ENCODE measurements at regions not wholly inside any gene's neighbourhood (a gene's known extent, or its start where the extent isn't known, plus 50 kb on each side); places are given as distances from the start of the nearest gene placed in this dataset.

GRCh38 chr1:37258068-37258467 lies 216.3 kb upstream of the ZC3H12A start:
- Histone ChIP-seq H3K27ac (no peak overlapping the region), H3K9me2 (ENCODE audit: insufficient read depth) (no peaks in the 10 kb centered on the region), H3K36me3 (ENCODE audit: low read depth) (no peaks in the 10 kb centered on the region), H3K4me1 (ENCODE audit: insufficient read depth) (no peaks in the 10 kb centered on the region), H3K9me3 (ENCODE audit: low read depth) (no peaks in the 10 kb centered on the region), H3K9ac (no peak overlapping the region), H3F3A (ENCODE audit: insufficient read depth) (no peaks in the 10 kb centered on the region), H3K4me2 (ENCODE audit: unreplicated experiment) (no peak overlapping the region), H2AFZ (no peak overlapping the region), H3K79me2 (ENCODE audit: insufficient read depth) (no peaks in the 10 kb centered on the region), H3K27me3 (replicated peaks; ENCODE audit: insufficient read depth) (no peaks in the 10 kb centered on the region), H4K20me1 (ENCODE audit: insufficient read depth) (no peaks in the 10 kb centered on the region), H3K4me3 (no peak overlapping the region)
- in situ Hi-C loops (cut with MboI): no loop called here
- DNase-seq: no peak
- TF ChIP-seq EZH2 (IDR thresholded peaks at IDR 0.05; ENCODE audit: insufficient read depth, poor library complexity, severe bottlenecking) (no peak), EZH2phosphoT487 (IDR thresholded peaks at IDR 0.05; ENCODE audit: insufficient read depth, low read depth) (no peak)
- 7 to 11% methylated on average over 6 of the region's 6 CpGs for WGBS, 2 experiments (ENCODE audit: low coverage in 1 of 2, low lambda C conversion rate in 2 of 2, missing lambda C conversion rate in 2 of 2)

DNA sequence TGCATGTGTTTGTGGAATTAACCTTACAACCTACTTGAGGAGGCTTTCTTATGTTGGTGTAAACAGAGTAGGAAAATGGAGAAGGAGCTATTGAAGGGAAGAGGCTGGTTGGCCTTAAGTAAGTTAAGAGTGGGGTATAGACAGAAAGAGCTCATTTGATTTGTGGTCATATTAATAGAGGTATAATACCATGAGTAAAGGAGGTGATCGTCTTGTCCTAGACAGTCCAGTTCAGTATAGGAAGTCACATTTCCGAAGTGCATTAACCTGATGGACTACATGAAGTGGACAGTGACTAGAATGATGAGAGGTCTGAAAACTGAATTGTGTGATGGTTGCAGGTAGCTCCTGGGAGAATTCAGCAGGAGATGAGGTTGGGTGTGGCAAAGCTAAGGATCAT lies 215.4 kb upstream of the ZC3H12A start:
- Histone ChIP-seq H3K4me3 (no peak overlapping the region), H3K4me2 (ENCODE audit: unreplicated experiment) (no peak overlapping the region), H2AFZ (no peak overlapping the region), H4K20me1 (ENCODE audit: insufficient read depth) (no peaks in the 10 kb centered on the region), H3F3A (ENCODE audit: insufficient read depth) (no peaks in the 10 kb centered on the region), H3K27me3 (replicated peaks; ENCODE audit: insufficient read depth) (no peaks in the 10 kb centered on the region), H3K36me3 (ENCODE audit: low read depth) (no peaks in the 10 kb centered on the region), H3K9ac (no peak overlapping the region), H3K9me2 (ENCODE audit: insufficient read depth) (no peaks in the 10 kb centered on the region), H3K9me3 (ENCODE audit: low read depth) (no peaks in the 10 kb centered on the region), H3K4me1 (ENCODE audit: insufficient read depth) (no peaks in the 10 kb centered on the region), H3K79me2 (ENCODE audit: insufficient read depth) (no peaks in the 10 kb centered on the region), H3K27ac (no peak overlapping the region)
- no peak for DNase-seq
- TF ChIP-seq EZH2 (IDR thresholded peaks at IDR 0.05; ENCODE audit: insufficient read depth, poor library complexity, severe bottlenecking): no peak
- in situ Hi-C loops (cut with MboI): no loop called here
- WGBS, 2 experiments (ENCODE audit: low coverage in 1 of 2, low lambda C conversion rate in 2 of 2, missing lambda C conversion rate in 2 of 2): 15 to 30% methylated on average over 2 of the region's 2 CpGs

- H3K36me3 ChIP-seq (ENCODE audit: low read depth): no peaks in the 10 kb centered on the region
- H3K4me1 ChIP-seq (ENCODE audit: insufficient read depth): no peaks in the 10 kb centered on the region
- no peak overlapping the region for H3K9ac ChIP-seq
- no peak overlapping the region for H2AFZ ChIP-seq
- H3K4me2 ChIP-seq (ENCODE audit: unreplicated experiment): no peak overlapping the region
- H3K9me3 ChIP-seq (ENCODE audit: low read depth): no peaks in the 10 kb centered on the region
- H3K4me3 ChIP-seq: no peak overlapping the region
- H3K79me2 ChIP-seq (ENCODE audit: insufficient read depth): no peaks in the 10 kb centered on the region
- no peak for DNase-seq
- H3F3A ChIP-seq (ENCODE audit: insufficient read depth): no peaks in the 10 kb centered on the region
- no peak overlapping the region for H3K27ac ChIP-seq
- WGBS, 2 experiments (ENCODE audit: low coverage in 1 of 2, low lambda C conversion rate in 2 of 2, missing lambda C conversion rate in 2 of 2): 12 to 28% methylated on average over 2 of the region's 2 CpGs
- H4K20me1 ChIP-seq (ENCODE audit: insufficient read depth): no peaks in the 10 kb centered on the region
- no peaks in the 10 kb centered on the region for H3K9me2 ChIP-seq (ENCODE audit: insufficient read depth)
- in situ Hi-C loops (cut with MboI): no loop called here
- H3K27me3 ChIP-seq (replicated peaks; ENCODE audit: insufficient read depth): no peaks in the 10 kb centered on the region
- TF ChIP-seq EZH2phosphoT487 (IDR thresholded peaks at IDR 0.05; ENCODE audit: insufficient read depth, low read depth) (no peak), EZH2 (IDR thresholded peaks at IDR 0.05; ENCODE audit: insufficient read depth, poor library complexity, severe bottlenecking) (no peak)
Measured at GRCh38 chr1:37261129-37261528, 213.3 kb upstream of the ZC3H12A start.

DNA sequence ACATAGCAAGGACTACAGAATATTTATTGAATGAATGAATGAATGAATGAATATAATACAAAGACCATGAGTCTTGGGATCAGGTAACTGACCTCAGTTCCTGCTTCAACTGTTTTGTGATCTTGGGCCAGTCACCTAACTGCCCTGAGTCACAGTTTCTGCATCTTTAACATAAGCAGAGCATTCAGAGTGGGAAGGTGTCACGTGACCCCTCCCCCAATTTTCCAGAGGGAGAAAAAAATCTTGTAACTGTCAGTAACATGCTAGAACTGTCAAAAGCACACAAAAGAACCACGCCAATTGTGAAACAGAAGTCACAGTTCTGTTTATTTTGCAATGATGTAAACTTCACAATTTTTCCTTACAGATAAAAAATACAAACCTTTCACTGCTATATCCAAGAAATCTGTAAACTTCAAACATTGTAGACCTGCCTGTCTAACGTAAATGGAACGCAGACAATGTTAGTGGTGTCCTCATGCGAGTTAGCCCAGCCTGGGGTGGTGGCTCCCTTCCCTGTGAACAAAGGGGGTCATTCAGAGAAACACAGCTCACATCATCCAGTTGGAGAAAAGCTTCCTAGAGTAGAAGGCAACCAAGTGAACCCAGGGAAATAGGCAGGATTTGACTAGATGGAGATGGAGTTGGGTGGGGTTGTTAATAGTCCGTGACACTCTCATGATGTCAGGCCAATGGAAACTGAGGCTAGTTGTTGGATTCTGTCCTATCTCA lies 211.8 kb upstream of the ZC3H12A start:
- no peaks in the 10 kb centered on the region for H3K9me3 ChIP-seq (ENCODE audit: low read depth)
- H3K36me3 ChIP-seq (ENCODE audit: low read depth): no peaks in the 10 kb centered on the region
- WGBS, 2 experiments (ENCODE audit: low coverage in 1 of 2, low lambda C conversion rate in 2 of 2, missing lambda C conversion rate in 2 of 2): 8 to 13% methylated on average over 6 of the region's 6 CpGs
- no peaks in the 10 kb centered on the region for H3K27me3 ChIP-seq (replicated peaks; ENCODE audit: insufficient read depth)
- H3K4me2 ChIP-seq (ENCODE audit: unreplicated experiment): no peak overlapping the region
- no peak overlapping the region for H3K27ac ChIP-seq
- H3K4me1 ChIP-seq (ENCODE audit: insufficient read depth): no peaks in the 10 kb centered on the region
- H3F3A ChIP-seq (ENCODE audit: insufficient read depth): no peaks in the 10 kb centered on the region
- TF ChIP-seq EZH2phosphoT487 (IDR thresholded peaks at IDR 0.05; ENCODE audit: insufficient read depth, low read depth) (no peak), EZH2 (IDR thresholded peaks at IDR 0.05; ENCODE audit: insufficient read depth, poor library complexity, severe bottlenecking) (no peak)
- H2AFZ ChIP-seq: no peak overlapping the region
- no peaks in the 10 kb centered on the region for H3K79me2 ChIP-seq (ENCODE audit: insufficient read depth)
- no peaks in the 10 kb centered on the region for H4K20me1 ChIP-seq (ENCODE audit: insufficient read depth)
- H3K9me2 ChIP-seq (ENCODE audit: insufficient read depth): no peaks in the 10 kb centered on the region
- DNase-seq: no peak
- H3K9ac ChIP-seq: no peak overlapping the region
- H3K4me3 ChIP-seq: no peak overlapping the region
- in situ Hi-C loops (cut with MboI): no loop called here

GRCh38 chr1:37265156-37265555 lies 209.2 kb upstream of the ZC3H12A start:
- in situ Hi-C loops (cut with MboI): no loop called here
- H3K4me1 ChIP-seq (ENCODE audit: insufficient read depth): no peaks in the 10 kb centered on the region
- H3K9me2 ChIP-seq (ENCODE audit: insufficient read depth): no peaks in the 10 kb centered on the region
- no peak for DNase-seq
- no peaks in the 10 kb centered on the region for H4K20me1 ChIP-seq (ENCODE audit: insufficient read depth)
- TF ChIP-seq EZH2 (IDR thresholded peaks at IDR 0.05; ENCODE audit: insufficient read depth, poor library complexity, severe bottlenecking) (no peak), EZH2phosphoT487 (IDR thresholded peaks at IDR 0.05; ENCODE audit: insufficient read depth, low read depth) (no peak)
- no peak overlapping the region for H3K9ac ChIP-seq
- no peaks in the 10 kb centered on the region for H3K27me3 ChIP-seq (replicated peaks; ENCODE audit: insufficient read depth)
- no peaks in the 10 kb centered on the region for H3F3A ChIP-seq (ENCODE audit: insufficient read depth)
- no peak overlapping the region for H3K27ac ChIP-seq
- no peaks in the 10 kb centered on the region for H3K79me2 ChIP-seq (ENCODE audit: insufficient read depth)
- 6 to 20% methylated on average over 3 of the region's 3 CpGs for WGBS, 2 experiments (ENCODE audit: low coverage in 1 of 2, low lambda C conversion rate in 2 of 2, missing lambda C conversion rate in 2 of 2)
- no peaks in the 10 kb centered on the region for H3K9me3 ChIP-seq (ENCODE audit: low read depth)
- no peak overlapping the region for H2AFZ ChIP-seq
- no peak overlapping the region for H3K4me2 ChIP-seq (ENCODE audit: unreplicated experiment)
- no peak overlapping the region for H3K4me3 ChIP-seq
- no peaks in the 10 kb centered on the region for H3K36me3 ChIP-seq (ENCODE audit: low read depth)
